GM18517 (cell line): ENCODE measurements at regions not wholly inside any gene's neighbourhood (a gene's known extent, or its start where the extent isn't known, plus 50 kb on each side); places are given as distances from the start of the nearest gene placed in this dataset.

Experiments used
- ATAC-seq: cut with Tn5 transposase; IDR thresholded peaks from one replicate; pipeline ENCODE4 v1.9.1; 2021; ENCODE audit warnings: mild to moderate bottlenecking, moderate library complexity; ENCODE audit not compliant: unreplicated experiment

DNA sequence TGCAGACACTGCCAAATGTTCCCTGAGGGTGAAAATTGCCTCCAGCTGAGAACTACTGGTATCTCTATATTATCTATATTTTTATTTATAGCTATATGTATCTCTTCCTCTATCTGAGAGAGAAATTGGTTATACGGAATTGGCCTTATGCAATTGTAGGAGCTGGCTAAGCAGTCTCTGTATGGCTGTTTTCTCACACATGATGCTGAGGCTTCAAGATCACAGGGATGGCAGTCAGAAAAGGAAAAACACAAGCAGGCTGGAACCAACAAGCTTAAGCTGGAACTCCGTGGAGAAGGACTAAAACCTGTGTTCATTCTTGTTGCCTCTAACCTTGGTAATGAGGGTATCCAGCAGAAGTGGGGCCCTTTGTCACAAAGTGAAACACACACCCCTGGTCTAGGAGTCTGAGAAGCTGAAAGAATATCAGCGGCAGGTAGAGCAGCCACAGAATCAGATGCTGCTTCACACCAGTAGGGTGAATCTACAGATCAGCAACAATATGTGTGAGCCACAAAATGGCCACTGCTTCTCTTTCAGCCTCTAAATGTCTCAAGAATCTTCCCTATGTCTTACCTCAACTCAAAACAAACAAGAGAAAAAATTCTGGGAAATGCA lies 166.5 kb upstream of the PPP1R2C start:
- peak; percentile 11 for ATAC-seq

DNA sequence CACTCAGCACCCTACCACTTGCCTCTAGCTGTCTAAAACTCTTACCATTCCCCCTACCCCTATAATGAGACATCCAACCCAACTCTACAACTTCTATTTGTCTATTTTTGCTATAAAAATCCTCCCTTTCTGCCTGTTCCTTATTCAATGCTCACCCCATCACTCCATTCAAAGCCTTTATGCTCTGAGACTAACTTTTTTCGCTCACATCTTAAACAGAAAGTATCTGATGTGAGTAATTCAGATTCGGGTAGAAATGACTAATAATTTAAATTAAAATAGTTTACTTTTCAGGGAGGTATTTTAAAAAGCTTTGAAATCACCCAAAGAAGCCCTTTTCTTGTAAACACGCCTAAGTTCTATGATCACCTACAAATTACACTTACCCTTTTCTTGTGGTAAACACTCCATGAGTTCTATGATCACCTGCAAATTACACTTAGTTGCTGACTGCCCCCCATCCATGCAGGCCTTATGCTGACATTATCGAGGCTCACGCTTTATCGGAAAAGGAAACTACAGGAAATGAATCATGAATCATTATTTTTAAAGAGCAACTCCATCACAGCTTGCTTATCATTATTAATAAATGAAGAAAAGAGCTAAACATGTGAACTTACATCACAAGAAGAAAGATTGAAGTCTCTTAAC lies 168.7 kb upstream of the PPP1R2C start:
- ATAC-seq: no peak

DNA sequence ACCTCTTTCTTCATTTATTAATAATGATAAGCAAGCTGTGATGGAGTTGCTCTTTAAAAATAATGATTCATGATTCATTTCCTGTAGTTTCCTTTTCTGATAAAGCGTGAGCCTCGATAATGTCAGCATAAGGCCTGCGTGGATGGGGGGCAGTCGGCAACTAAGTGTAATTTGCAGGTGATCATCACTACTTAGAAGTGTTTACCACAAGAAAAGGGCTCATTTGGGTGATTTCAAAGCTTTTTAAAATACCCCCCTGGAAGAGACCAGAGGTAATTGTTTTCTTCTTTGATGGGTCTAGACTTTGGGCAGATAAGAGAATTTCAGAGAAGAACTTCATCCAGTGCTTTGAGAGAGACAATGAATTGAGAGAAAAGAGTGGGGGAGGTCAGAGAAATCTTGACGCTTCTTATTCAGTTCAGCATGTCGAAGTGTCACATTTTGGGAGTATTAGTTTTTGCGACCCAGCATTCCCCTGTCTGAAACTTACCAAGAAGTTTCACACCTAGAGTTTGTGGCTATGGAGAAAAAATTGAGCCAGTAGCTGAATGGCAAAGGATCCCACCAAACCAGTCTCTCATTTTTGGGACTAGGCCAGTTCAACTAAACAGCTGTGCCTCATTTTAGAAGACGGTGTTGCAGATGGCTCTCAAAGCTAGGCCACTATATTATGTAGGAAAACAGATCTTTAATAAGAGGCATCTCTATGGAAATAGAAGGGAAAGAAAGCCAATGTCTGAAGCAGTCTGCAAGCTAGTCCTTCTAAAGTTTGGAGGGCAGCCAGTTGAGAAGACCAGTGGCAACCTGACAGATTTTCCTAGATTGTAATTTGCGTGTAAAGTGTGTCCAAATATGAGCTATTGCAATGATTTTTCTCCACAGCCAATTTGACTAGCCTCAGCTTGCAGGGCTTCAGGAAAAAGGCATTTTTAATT lies 171.0 kb upstream of the PPP1R2C start:
- no peak for ATAC-seq

DNA sequence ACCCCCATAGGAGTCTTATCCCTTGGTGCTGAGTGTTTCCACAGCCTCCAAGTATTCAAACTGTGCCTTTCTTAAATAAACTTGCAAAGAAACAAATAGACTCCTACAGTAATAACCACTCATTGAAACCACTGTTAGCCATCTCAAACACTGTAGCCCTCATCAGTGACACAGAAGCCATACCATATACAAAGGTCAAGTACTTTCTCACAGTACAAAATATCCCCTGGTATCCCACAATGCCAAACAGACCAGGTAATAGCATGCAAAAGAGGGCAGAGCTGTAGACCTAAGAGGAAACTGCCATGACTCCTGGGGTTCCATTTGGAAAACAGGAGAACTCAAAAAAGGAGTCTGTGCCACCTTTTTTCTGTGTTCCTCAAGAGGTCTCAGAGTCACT lies 173.8 kb upstream of the PPP1R2C start:
- ATAC-seq: no peak

GRCh38 chrX:42952621-42953020 lies 174.7 kb upstream of the PPP1R2C start:
- ATAC-seq: no peak

DNA sequence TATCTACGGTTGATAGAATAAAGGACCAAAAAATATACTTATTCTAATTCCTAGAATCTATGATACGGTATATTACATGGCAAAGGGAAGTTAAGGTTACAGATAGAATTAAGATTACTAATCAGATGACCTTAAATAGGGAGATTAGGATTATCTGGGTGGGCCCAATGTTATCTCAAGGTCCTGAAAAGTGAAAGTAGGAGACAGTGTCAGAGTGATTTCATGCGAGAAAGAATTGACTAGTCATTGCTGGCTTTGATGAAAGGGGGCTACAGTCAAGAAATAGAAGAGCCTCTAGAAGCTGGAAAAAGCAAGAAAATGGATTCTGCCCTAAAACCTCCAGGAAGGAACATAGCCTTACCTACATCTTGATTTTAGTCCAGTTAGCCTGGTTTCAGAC lies 176.9 kb upstream of the PPP1R2C start:
- peak; percentile 25 for ATAC-seq

- peak; percentile 79 for ATAC-seq
Observed at GRCh38 chrX:42955349-42955748, 177.4 kb upstream of the PPP1R2C start.

DNA sequence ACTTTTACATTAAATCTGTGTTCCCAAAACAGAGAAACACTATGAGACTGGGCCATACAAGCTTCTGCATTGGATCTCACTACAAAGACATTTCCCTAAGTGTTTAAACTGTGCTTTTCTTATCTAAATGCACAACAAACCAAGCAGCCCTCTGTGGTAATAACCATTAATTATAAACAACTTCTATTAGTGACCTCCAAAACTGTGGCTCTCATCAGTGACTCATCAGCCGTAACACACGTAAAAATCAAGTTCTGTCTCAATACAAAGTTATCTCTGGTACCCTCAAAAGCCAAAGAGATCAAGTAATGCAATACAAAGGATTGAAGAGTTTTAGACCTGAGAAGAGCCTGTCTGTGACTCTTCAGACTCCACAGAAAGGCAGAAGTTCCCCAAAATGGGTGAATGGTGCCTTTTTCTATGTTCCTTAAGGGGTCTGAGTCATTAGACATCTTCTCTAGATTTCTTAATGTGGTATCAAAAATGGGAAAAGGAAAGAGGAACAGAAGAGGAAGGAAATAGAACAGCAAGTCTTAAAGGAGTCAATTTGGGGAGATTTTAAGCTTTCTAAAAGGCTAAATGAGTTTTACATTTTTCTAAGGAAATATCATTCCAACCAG lies 189.8 kb upstream of the PPP1R2C start:
- no peak for ATAC-seq

DNA sequence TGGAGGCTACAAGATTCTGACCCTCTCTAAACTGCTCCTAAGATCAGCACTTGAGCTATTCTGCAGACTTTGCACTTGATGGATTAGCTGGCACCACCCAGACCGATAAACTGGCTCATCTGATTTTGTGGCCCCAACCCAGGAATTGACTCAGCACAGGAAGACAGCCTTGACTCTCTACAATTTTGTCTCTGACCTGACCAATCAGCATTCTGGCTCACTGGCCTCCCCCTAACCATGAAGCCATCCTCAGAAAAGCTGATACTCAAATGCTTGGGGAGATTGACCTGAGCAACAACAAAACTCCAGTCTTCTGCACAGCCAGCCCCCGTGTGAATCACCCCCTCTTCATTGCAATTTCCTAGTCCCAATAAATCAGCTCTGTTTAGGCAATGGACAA lies 195.4 kb upstream of the PPP1R2C start:
- ATAC-seq: no peak

GRCh38 chrX:42975906-42976305 lies 197.9 kb upstream of the PPP1R2C start:
- no peak for ATAC-seq

DNA sequence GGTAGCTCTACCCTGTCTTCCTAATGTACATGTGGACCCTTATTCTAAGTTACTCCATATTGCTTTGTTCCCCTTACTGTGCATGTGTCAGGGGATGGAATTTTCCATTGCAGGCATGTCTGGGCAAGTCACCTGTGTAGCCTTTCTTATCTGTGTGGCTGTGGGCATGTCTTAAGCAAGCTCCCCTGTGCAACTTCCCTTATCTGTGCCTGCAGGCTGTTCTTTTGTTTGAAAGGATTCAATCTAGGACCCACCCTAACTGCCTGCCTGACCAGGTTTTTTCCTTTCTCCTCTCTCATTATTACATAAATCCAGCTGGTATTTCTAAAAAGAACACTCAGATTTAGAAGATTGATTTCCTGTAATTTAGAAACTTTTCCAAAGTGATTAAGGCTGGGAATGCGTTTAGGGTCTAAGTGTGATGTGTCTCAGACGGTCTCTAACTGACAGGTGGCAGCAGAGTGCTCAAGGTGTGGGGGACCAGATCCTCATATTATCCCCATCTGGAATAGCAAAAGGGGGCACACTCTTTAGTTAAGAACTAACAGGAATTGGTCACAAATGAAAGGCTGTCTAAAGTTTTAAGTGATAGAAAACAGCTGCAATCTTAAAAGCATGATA lies 198.9 kb upstream of the PPP1R2C start:
- ATAC-seq: no peak

GRCh38 chrX:42978655-42979379 lies 200.9 kb upstream of the PPP1R2C start:
- ATAC-seq: no peak

GRCh38 chrX:42988700-42989099 lies 210.7 kb upstream of the PPP1R2C start:
- no peak for ATAC-seq

GRCh38 chrX:42992199-42992943 lies 214.4 kb upstream of the PPP1R2C start:
- ATAC-seq: no peak

DNA sequence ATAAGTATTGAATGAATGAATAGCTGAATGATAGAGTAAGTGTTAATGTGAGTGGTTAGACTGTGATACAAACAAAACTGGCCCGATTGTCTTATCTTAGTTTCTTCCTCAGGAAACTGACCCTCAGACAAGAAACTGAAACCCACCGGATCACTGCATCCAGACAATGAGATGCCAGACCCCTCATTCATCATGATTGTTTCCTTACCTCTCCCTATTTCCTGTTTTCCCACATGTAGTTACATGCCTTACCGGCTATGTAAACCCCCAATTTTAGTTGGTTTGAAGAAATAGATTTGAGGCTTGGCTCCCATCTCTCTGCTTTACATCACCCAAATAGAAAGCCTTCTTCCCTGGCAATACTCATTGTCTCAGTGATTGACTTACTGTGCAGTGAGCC lies 218.9 kb upstream of the PPP1R2C start:
- no peak for ATAC-seq

GRCh38 chrX:43000121-43000520 lies 222.2 kb upstream of the PPP1R2C start:
- ATAC-seq: no peak

GRCh38 chrX:43002526-43003203 lies 224.7 kb upstream of the PPP1R2C start:
- peak; percentile 88 for ATAC-seq

DNA sequence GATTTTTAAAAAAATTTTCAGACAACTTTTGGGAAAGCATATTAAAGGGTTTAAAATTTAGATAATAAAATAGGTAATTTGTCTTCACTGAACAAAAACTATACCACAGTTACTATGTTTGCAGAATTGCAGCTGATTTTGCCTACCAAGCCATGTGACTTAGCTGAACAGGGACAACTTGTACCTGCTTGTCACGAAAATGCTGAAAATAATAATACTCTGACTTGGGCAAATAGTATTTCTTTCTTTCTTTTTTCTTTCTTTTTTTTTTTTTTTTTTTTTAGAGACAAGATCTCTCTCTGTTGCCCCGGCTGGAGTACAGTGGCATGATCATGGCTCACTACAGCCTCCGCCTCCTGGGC lies 225.2 kb upstream of the PPP1R2C start:
- ATAC-seq: peak; percentile 24

- ATAC-seq: no peak
Observed at GRCh38 chrX:43003939-43004338, 226.0 kb upstream of the PPP1R2C start.
